Loucy (cell line): ENCODE measurements at regions not wholly inside any gene's neighbourhood (a gene's known extent, or its start where the extent isn't known, plus 50 kb on each side); places are given as distances from the start of the nearest gene placed in this dataset.

Experiments used
- H2AFZ ChIP-seq: fragments of 200-600 bp; sonication (generic); 2 replicates; pipeline ENCODE4 v1.6.0; 2016; ENCODE audit warnings: antibody characterized with exemption, mild to moderate bottlenecking, low read length, moderate library complexity
- H3F3A ChIP-seq: fragments of 200-600 bp; 2 replicates; pipeline ENCODE4 v1.6.0; 2016; ENCODE audit warnings: antibody characterized with exemption, low read depth, mild to moderate bottlenecking
- H3K27me3 ChIP-seq: fragments of 200-600 bp; sonication (generic); 2 replicates; pipeline ENCODE4 v1.6.1; 2014; ENCODE audit warnings: low read length, mild to moderate bottlenecking; ENCODE audit not compliant: insufficient read depth, poor library complexity, severe bottlenecking
- H3K36me3 ChIP-seq: fragments of 200-600 bp; sonication (generic); 2 replicates; pipeline ENCODE4 v1.6.1; 2016; ENCODE audit warnings: low read length; ENCODE audit not compliant: insufficient read depth
- H3K4me1 ChIP-seq: fragments of 200-600 bp; sonication (generic); 2 replicates; pipeline ENCODE4 v1.5.1; 2014; ENCODE audit warnings: low read length, mild to moderate bottlenecking; ENCODE audit not compliant: insufficient read depth, poor library complexity, severe bottlenecking
- H3K4me2 ChIP-seq: fragments of 200-600 bp; sonication (generic); 2 replicates; pipeline ENCODE4 v1.6.0; 2014; ENCODE audit warnings: antibody characterized with exemption, low read length, low read depth, mild to moderate bottlenecking; ENCODE audit not compliant: poor library complexity, severe bottlenecking
- H3K4me3 ChIP-seq: fragments of 200-600 bp; sonication (generic); 2 replicates; pipeline ENCODE4 v1.5.1; 2014; ENCODE audit warnings: low read length, mild to moderate bottlenecking, mixed read lengths; ENCODE audit not compliant: poor library complexity, severe bottlenecking
- H3K79me2 ChIP-seq: fragments of 200-600 bp; sonication (generic); 2 replicates; pipeline ENCODE4 v1.6.1; 2014; ENCODE audit warnings: low read length; ENCODE audit not compliant: insufficient read depth
- H3K9ac ChIP-seq: fragments of 200-600 bp; sonication (generic); 2 replicates; pipeline ENCODE4 v1.6.0; 2014; ENCODE audit warnings: mild to moderate bottlenecking, low read depth, low read length, moderate library complexity; ENCODE audit not compliant: poor library complexity, severe bottlenecking
- H3K9me2 ChIP-seq: fragments of 200-600 bp; sonication (generic); replicated peaks from 2 replicates; pipeline ENCODE4 v1.6.1; 2016; ENCODE audit warnings: low read depth, low read length, mixed read lengths
- H3K9me3 ChIP-seq: fragments of 200-600 bp; sonication (generic); 2 replicates; pipeline ENCODE4 v1.6.1; 2014; ENCODE audit warnings: mild to moderate bottlenecking, antibody characterized with exemption, low read length, low read depth; ENCODE audit not compliant: insufficient read depth
- H4K20me1 ChIP-seq: fragments of 200-600 bp; sonication (generic); 2 replicates; pipeline ENCODE4 v1.6.0; 2014; ENCODE audit warnings: antibody characterized with exemption, low read length, mild to moderate bottlenecking; ENCODE audit not compliant: insufficient read depth, poor library complexity, severe bottlenecking
- CTCF ChIP-seq: fragments of 200-600 bp; sonication (generic); conservative IDR thresholded peaks from 2 replicates; pipeline ENCODE4 v1.5.1; 2014; ENCODE audit warnings: mild to moderate bottlenecking, antibody characterized with exemption, low read length
- EZH2phosphoT487 ChIP-seq: fragments of 200-600 bp; IDR thresholded peaks from 2 replicates; pipeline ENCODE4 v1.6.1; 2018; ENCODE audit warnings: antibody characterized with exemption, mild to moderate bottlenecking, moderate library complexity, borderline replicate concordance

DNA sequence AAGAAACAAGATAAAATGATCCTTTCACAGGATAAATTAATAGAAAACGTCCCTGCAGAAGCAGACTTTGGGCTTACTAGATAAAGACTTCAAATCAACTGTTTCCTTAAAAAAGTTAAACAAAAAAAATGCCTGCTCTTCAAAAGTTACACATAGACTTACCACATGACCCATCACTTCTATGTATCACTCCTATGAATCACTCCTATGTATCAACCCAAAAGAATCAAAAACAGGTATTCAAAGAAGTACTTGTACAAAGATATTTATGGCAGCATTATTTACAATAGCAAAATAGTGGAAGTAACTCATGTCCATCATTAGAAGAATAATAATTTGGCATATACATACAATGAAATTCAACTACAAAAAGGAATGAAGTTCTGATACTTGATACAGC is 56.3 kb upstream of the PRDM9 start:
- Histone ChIP-seq H3K9ac (no peak overlapping the region), H3K4me3 (no peak overlapping the region), H3K36me3 (no peaks in the 10 kb centered on the region), H2AFZ (no peak overlapping the region), H3K9me3 (no peaks in the 10 kb centered on the region), H3K4me2 (no peak overlapping the region), H3F3A (no peaks in the 10 kb centered on the region), H3K79me2 (no peaks in the 10 kb centered on the region), H3K9me2 (no peaks in the 10 kb centered on the region), H3K27me3 (no peaks in the 10 kb centered on the region), H4K20me1 (no peaks in the 10 kb centered on the region), H3K4me1 (no peaks in the 10 kb centered on the region)
- no peak for TF ChIP-seq EZH2phosphoT487
- TF ChIP-seq CTCF: no peak

- H3K4me2 ChIP-seq: no peak overlapping the region
- no peak overlapping the region for H3K9ac ChIP-seq
- H3K9me3 ChIP-seq: no peaks in the 10 kb centered on the region
- no peak overlapping the region for H2AFZ ChIP-seq
- no peaks in the 10 kb centered on the region for H3K27me3 ChIP-seq
- H3K79me2 ChIP-seq: no peaks in the 10 kb centered on the region
- H3K36me3 ChIP-seq: no peaks in the 10 kb centered on the region
- H3F3A ChIP-seq: no peaks in the 10 kb centered on the region
- no peaks in the 10 kb centered on the region for H3K9me2 ChIP-seq
- no peaks in the 10 kb centered on the region for H4K20me1 ChIP-seq
- TF ChIP-seq EZH2phosphoT487: no peak
- TF ChIP-seq CTCF: no peak
- no peak overlapping the region for H3K4me3 ChIP-seq
- H3K4me1 ChIP-seq: no peaks in the 10 kb centered on the region
Observed at GRCh38 chr5:23450187-23450586, 57.2 kb upstream of the PRDM9 start.

DNA sequence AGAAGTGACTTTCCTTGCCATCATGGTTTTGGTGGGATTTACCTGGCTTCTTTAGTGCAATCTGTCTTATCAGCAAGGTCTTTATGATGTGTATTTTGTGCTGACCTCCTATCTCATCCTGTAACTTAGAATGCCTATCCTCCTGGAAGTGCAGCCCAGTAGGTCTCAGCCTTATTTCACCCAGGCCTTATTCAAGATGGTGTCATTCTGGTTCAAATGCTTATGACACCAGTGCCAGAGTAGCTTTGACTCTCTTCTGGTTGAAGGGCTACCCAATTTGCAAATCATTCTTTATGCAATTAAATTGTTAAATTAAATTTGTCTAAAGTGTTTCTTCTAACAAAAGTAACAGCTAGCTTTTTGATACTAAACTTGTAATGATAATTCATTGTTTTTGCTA is 58.8 kb upstream of the PRDM9 start:
- H3F3A ChIP-seq: no peaks in the 10 kb centered on the region
- no peaks in the 10 kb centered on the region for H4K20me1 ChIP-seq
- no peaks in the 10 kb centered on the region for H3K9me3 ChIP-seq
- H3K4me1 ChIP-seq: no peaks in the 10 kb centered on the region
- no peak overlapping the region for H2AFZ ChIP-seq
- TF ChIP-seq EZH2phosphoT487 (no peak), CTCF (no peak)
- no peak overlapping the region for H3K9ac ChIP-seq
- no peak overlapping the region for H3K4me3 ChIP-seq
- H3K79me2 ChIP-seq: no peaks in the 10 kb centered on the region
- no peaks in the 10 kb centered on the region for H3K27me3 ChIP-seq
- H3K9me2 ChIP-seq: no peaks in the 10 kb centered on the region
- no peaks in the 10 kb centered on the region for H3K36me3 ChIP-seq
- H3K4me2 ChIP-seq: no peak overlapping the region
